VCaP (cell line): ENCODE measurements at regions not wholly inside any gene's neighbourhood (a gene's known extent, or its start where the extent isn't known, plus 50 kb on each side); places are given as distances from the start of the nearest gene placed in this dataset.

ENCODE experiments used
- H3K27ac ChIP-seq: fragments of 450-650 bp; 2 replicates; pipeline ENCODE4 v1.5.1; 2017
- CTCF ChIP-seq: fragments of 450-650 bp; conservative IDR thresholded peaks from 2 replicates; pipeline ENCODE4 v1.5.1; 2017; ENCODE audit warnings: mild to moderate bottlenecking, moderate library complexity

DNA sequence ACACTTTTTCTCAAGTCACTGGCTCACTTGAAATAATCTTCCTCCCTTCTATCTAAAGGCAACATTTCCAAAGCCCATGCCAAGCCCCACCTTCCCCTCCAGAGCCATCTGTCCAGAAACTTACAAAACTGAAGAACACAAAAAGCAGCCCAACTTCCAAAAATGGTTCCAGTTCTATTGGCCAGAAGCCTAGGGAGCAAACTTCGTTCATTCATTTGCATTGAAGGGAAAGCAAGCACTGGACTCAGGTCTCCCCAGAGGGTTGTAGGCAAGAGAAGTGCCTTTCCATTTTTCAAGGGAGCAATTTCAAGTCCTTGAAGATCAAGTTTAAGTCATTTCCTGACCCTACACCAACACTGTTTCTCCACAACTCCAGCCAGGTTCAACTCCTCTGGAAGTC lies 585.0 kb downstream of the BCL11A start:
- H3K27ac ChIP-seq = no peak overlapping the region
- TF ChIP-seq CTCF = no peak

DNA sequence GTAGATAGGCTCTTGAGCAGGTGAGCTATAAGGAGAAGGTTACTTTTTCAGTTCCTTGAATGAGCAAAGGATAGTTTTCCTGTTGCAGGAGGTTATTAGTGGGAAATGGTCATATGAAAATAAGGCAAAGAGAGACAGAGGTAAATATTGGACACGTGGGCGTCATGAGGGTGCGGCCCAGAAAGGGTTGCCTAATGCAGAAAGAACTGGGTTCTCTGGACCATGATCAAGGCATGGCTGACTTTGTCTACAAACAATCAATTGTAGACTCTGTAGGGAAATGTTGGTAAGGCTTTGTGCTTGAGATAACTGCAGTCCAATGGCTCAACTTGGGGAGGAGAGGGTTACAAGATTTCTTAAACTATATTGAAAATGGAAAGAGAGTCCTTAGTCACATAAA lies 585.8 kb downstream of the BCL11A start:
- no peak for TF ChIP-seq CTCF
- H3K27ac ChIP-seq = no peak overlapping the region

- TF ChIP-seq CTCF = no peak
- H3K27ac ChIP-seq = no peak overlapping the region
These were observed 590.3 kb downstream of the BCL11A start for GRCh38 chr2:59963157-59963556.

DNA sequence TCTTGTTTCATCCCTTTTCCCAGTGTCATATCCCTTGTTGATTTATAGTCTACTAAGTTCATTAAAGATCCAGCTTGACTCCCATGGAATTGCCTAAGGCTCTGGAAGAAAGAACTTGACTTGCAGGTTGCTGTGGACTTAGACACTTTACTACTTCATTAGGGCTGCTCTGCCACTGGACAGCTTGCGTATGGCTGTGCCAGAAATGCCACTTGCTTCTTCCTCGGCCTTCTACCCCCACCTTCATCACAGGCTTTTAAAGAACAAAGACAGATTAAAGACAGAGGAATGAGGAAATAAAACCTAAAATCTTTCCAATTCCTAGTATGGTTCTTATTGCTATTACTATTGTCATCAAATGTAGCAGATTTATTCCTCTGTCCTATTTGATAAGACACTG lies 591.7 kb downstream of the BCL11A start:
- TF ChIP-seq CTCF = no peak
- no peak overlapping the region for H3K27ac ChIP-seq

DNA sequence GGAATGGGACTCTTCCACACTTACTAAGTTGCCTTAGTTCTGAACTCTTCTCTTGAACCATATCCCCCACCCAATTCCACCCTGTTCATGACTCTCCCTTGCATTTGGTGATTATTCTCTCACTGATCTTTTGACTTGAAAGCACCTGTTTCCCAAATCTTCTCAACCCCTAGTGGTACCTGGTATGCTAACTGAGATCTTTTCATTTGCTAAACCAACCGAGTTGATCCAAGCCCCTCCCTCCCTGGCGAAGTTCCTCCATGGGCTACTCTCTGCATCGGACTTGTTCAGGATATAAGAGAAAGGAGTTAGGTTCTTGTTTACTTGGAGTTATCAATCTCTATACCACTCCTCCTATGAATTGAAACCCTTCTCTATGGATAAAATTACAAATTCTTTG lies 593.5 kb downstream of the BCL11A start:
- no peak overlapping the region for H3K27ac ChIP-seq
- no peak for TF ChIP-seq CTCF

- H3K27ac ChIP-seq = no peak overlapping the region
- no peak for TF ChIP-seq CTCF
These were observed 596.0 kb downstream of the BCL11A start for GRCh38 chr2:59957504-59957903.

DNA sequence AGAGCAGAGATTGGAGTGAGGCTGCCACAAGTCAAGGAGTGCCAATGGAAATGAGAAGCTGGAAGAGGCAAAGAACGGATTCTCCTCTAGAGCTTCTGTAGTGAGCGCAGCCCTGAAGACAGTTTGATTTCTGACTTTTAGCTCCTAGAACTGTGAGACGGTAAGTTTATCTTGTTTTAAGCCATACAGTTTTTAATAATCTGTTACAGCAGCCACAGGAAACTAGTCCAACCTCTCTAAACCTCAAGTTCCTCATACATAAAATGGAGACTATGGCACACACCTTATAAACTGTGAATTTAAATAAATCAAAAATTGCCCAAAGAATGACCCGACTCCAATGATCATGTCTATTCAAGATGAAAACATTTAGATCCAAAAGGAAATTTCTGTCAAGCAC lies 596.5 kb downstream of the BCL11A start:
- no peak for TF ChIP-seq CTCF
- H3K27ac ChIP-seq = no peak overlapping the region
